HepG2 (cell line): ENCODE measurements at regions not wholly inside any gene's neighbourhood (a gene's known extent, or its start where the extent isn't known, plus 50 kb on each side); places are given as distances from the start of the nearest gene placed in this dataset.

Experiments
- ATAD3A ChIP-seq: sonication (generic); formaldehyde crosslinking; IDR thresholded peaks from 2 replicates; pipeline ENCODE4 v1.4.0; 2020; ENCODE audit warnings: missing genetic modification reagents
- CHD4 ChIP-seq: fragments of 200-600 bp; sonication (generic); IDR thresholded peaks from 2 replicates; pipeline ENCODE4 v1.7.0; 2017; ENCODE audit warnings: mild to moderate bottlenecking, low read length, borderline replicate concordance
- FOXA1 ChIP-seq, 2 experiments: fragments of 450-650 bp in 1 of 2; sonication (generic) in 1 of 2; formaldehyde crosslinking in 1 of 2; IDR thresholded peaks; 2 replicates each; pipeline versions ENCODE4 v1.4.0 to v1.6.1; 2016 to 2020; ENCODE audit warnings: missing genetic modification reagents in 1 of 2
- POLR2A ChIP-seq, 2 experiments: IDR thresholded peaks; 2 replicates each; pipeline ENCODE4 v1.6.1; 2011; ENCODE audit warnings: low read depth in 2 of 2, low read length in 2 of 2, mild to moderate bottlenecking in 1 of 2, moderate library complexity in 1 of 2; ENCODE audit not compliant: insufficient read depth in 1 of 2
- ZNF260 ChIP-seq: sonication (generic); formaldehyde crosslinking; IDR thresholded peaks from 2 replicates; pipeline ENCODE4 v1.4.0; 2020; ENCODE audit warnings: missing genetic modification reagents, low read depth, mild to moderate bottlenecking, borderline replicate concordance

- no peak for TF ChIP-seq FOXA1 (IDR thresholded peaks at IDR 0.05)
- no peak for TF ChIP-seq FOXA1 (CRISPR knock-in tag; IDR thresholded peaks at IDR 0.05)
- TF ChIP-seq POLR2A (IDR thresholded peaks at IDR 0.05; ENCODE audit: insufficient read depth in 1 of 2, low read depth in 2 of 2, low read length in 2 of 2), result no peak
- no peak for TF ChIP-seq ATAD3A (CRISPR knock-in tag)
- no peak for TF ChIP-seq ZNF260 (CRISPR knock-in tag)
- no peak for TF ChIP-seq CHD4
Observed at GRCh38 chr5:100186181-100186580, 349.0 kb upstream of the FAM174A start.
